Muscle of leg (tissue), 3 donors: ENCODE measurements at regions not wholly inside any gene's neighbourhood (a gene's known extent, or its start where the extent isn't known, plus 50 kb on each side); places are given as distances from the start of the nearest gene placed in this dataset.

Experiments
- DNase-seq: peaks from one replicate; pipeline ENCODE4 v3.0.0; 2013
- H3K27ac ChIP-seq: one replicate; pipeline ENCODE4 v1.5.1; 2013; ENCODE audit warnings: mild to moderate bottlenecking, low read length, control low read depth
- H3K27me3 ChIP-seq: one replicate; pipeline ENCODE4 v1.6.1; 2013; ENCODE audit warnings: low read length; ENCODE audit not compliant: control insufficient read depth, insufficient read depth
- H3K36me3 ChIP-seq: one replicate; pipeline ENCODE4 v1.6.1; 2013; ENCODE audit warnings: low read length; ENCODE audit not compliant: control insufficient read depth, insufficient read depth
- H3K4me1 ChIP-seq: one replicate; pipeline ENCODE4 v1.6.1; 2013; ENCODE audit warnings: low read length; ENCODE audit not compliant: control insufficient read depth, insufficient read depth
- H3K4me3 ChIP-seq: one replicate; pipeline ENCODE4 v1.5.1; 2013; ENCODE audit warnings: low read length, control low read depth
- H3K9me3 ChIP-seq: replicated peaks from 2 replicates; pipeline ENCODE4 v1.6.1; 2013; ENCODE audit warnings: low read depth, low read length; ENCODE audit not compliant: control insufficient read depth
- WGBS: methylation state at CpG from one replicate; pipeline ENCODE4 v1.1.5; 2013; ENCODE audit warnings: missing lambda C conversion rate; ENCODE audit not compliant: insufficient coverage; 5-methylcytosine and 5-hydroxymethylcytosine counted together

- WGBS: 87% methylated on average over 7 of the region's 12 CpGs
- no peak overlapping the region for H3K4me3 ChIP-seq
- no peaks in the 10 kb centered on the region for H3K9me3 ChIP-seq
- DNase-seq: no peak
- no peaks in the 10 kb centered on the region for H3K4me1 ChIP-seq
- H3K27ac ChIP-seq: no peak overlapping the region
- H3K27me3 ChIP-seq: no peaks in the 10 kb centered on the region
- H3K36me3 ChIP-seq: no peaks in the 10 kb centered on the region
Measured at GRCh38 chr1:71232166-71232763, 151.4 kb upstream of the ZRANB2 start.

- H3K4me1 ChIP-seq: no peaks in the 10 kb centered on the region
- DNase-seq: no peak
- H3K27me3 ChIP-seq: no peaks in the 10 kb centered on the region
- H3K27ac ChIP-seq: no peak overlapping the region
- WGBS: no CpG with 5 or more reads among the region's 1 CpG
- no peaks in the 10 kb centered on the region for H3K9me3 ChIP-seq
- H3K4me3 ChIP-seq: no peak overlapping the region
- H3K36me3 ChIP-seq: no peaks in the 10 kb centered on the region
Measured at GRCh38 chr1:71231751-71232150, 150.9 kb upstream of the ZRANB2 start.

- no peak overlapping the region for H3K27ac ChIP-seq
- 61% methylated on average over 4 of the region's 12 CpGs for WGBS
- no peaks in the 10 kb centered on the region for H3K9me3 ChIP-seq
- H3K36me3 ChIP-seq: no peaks in the 10 kb centered on the region
- H3K27me3 ChIP-seq: no peaks in the 10 kb centered on the region
- H3K4me1 ChIP-seq: no peaks in the 10 kb centered on the region
- DNase-seq: no peak
- no peak overlapping the region for H3K4me3 ChIP-seq
Measured at GRCh38 chr1:71228742-71229365, 148.0 kb upstream of the ZRANB2 start.

GRCh38 chr1:71228241-71228640 is 147.4 kb upstream of the ZRANB2 start:
- Histone ChIP-seq H3K9me3 (no peaks in the 10 kb centered on the region), H3K36me3 (no peaks in the 10 kb centered on the region), H3K27ac (no peak overlapping the region), H3K4me1 (no peaks in the 10 kb centered on the region), H3K27me3 (no peaks in the 10 kb centered on the region), H3K4me3 (no peak overlapping the region)
- WGBS: 0% methylated on average over 1 of the region's 4 CpGs
- peak; percentile 12 for DNase-seq

- H3K27me3 ChIP-seq: no peaks in the 10 kb centered on the region
- H3K36me3 ChIP-seq: no peaks in the 10 kb centered on the region
- WGBS: 67% methylated on average over 2 of the region's 4 CpGs
- DNase-seq: peak; percentile 30
- H3K9me3 ChIP-seq: no peaks in the 10 kb centered on the region
- H3K27ac ChIP-seq: no peak overlapping the region
- no peaks in the 10 kb centered on the region for H3K4me1 ChIP-seq
- no peak overlapping the region for H3K4me3 ChIP-seq
Measured at GRCh38 chr1:71224741-71225377, 144.0 kb upstream of the ZRANB2 start.

- H3K27me3 ChIP-seq: no peaks in the 10 kb centered on the region
- peak; percentile 80 for DNase-seq
- no peaks in the 10 kb centered on the region for H3K36me3 ChIP-seq
- H3K4me1 ChIP-seq: no peaks in the 10 kb centered on the region
- H3K4me3 ChIP-seq: no peak overlapping the region
- no CpG with 5 or more reads among the region's 7 CpGs for WGBS
- H3K27ac ChIP-seq: no peak overlapping the region
- H3K9me3 ChIP-seq: no peaks in the 10 kb centered on the region
Measured at GRCh38 chr1:71223641-71224340, 143.0 kb upstream of the ZRANB2 start.

GRCh38 chr1:71222668-71223067 is 141.8 kb upstream of the ZRANB2 start:
- Histone ChIP-seq H3K4me1 (no peaks in the 10 kb centered on the region), H3K9me3 (no peaks in the 10 kb centered on the region), H3K27me3 (no peaks in the 10 kb centered on the region), H3K27ac (no peak overlapping the region), H3K4me3 (no peak overlapping the region), H3K36me3 (no peaks in the 10 kb centered on the region)
- no CpG with 5 or more reads among the region's 2 CpGs for WGBS
- no peak for DNase-seq

- Histone ChIP-seq H3K4me1 (no peaks in the 10 kb centered on the region), H3K4me3 (no peak overlapping the region), H3K36me3 (no peaks in the 10 kb centered on the region), H3K9me3 (no peaks in the 10 kb centered on the region), H3K27me3 (no peaks in the 10 kb centered on the region), H3K27ac (no peak overlapping the region)
- no CpG with 5 or more reads among the region's 2 CpGs for WGBS
- no peak for DNase-seq
Measured at GRCh38 chr1:71210718-71211117, 129.9 kb upstream of the ZRANB2 start.

- H3K27me3 ChIP-seq: no peaks in the 10 kb centered on the region
- DNase-seq: no peak
- H3K4me1 ChIP-seq: no peaks in the 10 kb centered on the region
- no peaks in the 10 kb centered on the region for H3K9me3 ChIP-seq
- H3K27ac ChIP-seq: no peak overlapping the region
- no peak overlapping the region for H3K4me3 ChIP-seq
- no peaks in the 10 kb centered on the region for H3K36me3 ChIP-seq
- WGBS: no CpG with 5 or more reads among the region's 4 CpGs
Measured at GRCh38 chr1:71203241-71203640, 122.4 kb upstream of the ZRANB2 start.

GRCh38 chr1:71200503-71200902 is 119.7 kb upstream of the ZRANB2 start:
- no peaks in the 10 kb centered on the region for H3K9me3 ChIP-seq
- H3K4me1 ChIP-seq: no peaks in the 10 kb centered on the region
- no peaks in the 10 kb centered on the region for H3K27me3 ChIP-seq
- no peaks in the 10 kb centered on the region for H3K36me3 ChIP-seq
- no peak for DNase-seq
- no peak overlapping the region for H3K27ac ChIP-seq
- no peak overlapping the region for H3K4me3 ChIP-seq
